ENCODE measurements at regions not wholly inside any gene's neighbourhood (a gene's known extent, or its start where the extent isn't known, plus 50 kb on each side); places are given as distances from the start of the nearest gene placed in this dataset.

DNA sequence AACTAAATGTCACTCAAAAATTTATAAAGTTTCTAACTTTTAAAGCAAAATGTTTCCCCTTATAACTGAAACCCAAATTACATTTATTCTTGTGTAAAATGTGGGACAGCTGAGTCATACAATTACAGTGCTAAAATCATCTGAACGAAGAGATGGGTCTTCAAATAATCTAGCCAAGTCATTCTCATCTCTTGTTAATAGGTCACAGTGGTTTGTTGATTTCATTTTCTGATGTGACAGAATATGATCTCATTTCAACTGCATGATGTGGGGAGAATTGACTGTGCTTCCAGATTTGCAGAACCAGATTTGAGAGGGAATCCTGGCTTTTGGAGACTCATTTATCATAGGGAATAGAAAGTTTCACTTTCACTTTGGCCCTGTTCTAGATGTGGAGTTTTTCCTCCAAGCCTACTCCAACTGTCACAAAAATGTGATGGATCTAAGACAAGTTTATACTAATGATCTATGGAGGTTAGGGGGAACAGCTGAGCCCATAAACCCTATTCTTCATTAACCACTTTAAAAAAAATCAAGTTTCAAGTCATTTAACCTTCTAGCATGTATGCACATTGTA lies 685.0 kb downstream of the PDCD6IP start:
- TF ChIP-seq, protein P1, sequence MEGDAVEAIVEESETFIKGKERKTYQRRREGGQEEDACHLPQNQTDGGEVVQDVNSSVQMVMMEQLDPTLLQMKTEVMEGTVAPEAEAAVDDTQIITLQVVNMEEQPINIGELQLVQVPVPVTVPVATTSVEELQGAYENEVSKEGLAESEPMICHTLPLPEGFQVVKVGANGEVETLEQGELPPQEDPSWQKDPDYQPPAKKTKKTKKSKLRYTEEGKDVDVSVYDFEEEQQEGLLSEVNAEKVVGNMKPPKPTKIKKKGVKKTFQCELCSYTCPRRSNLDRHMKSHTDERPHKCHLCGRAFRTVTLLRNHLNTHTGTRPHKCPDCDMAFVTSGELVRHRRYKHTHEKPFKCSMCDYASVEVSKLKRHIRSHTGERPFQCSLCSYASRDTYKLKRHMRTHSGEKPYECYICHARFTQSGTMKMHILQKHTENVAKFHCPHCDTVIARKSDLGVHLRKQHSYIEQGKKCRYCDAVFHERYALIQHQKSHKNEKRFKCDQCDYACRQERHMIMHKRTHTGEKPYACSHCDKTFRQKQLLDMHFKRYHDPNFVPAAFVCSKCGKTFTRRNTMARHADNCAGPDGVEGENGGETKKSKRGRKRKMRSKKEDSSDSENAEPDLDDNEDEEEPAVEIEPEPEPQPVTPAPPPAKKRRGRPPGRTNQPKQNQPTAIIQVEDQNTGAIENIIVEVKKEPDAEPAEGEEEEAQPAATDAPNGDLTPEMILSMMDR (optimal IDR thresholded peaks at IDR 0.05 in 1 of 3, IDR thresholded peaks at IDR 0.05 in 1 of 3, conservative IDR thresholded peaks at IDR 0.05 in 1 of 3; ENCODE audit: extremely low read depth in 1 of 3, insufficient read depth in 2 of 3, low read length in 3 of 3), result no peak
- TF ChIP-seq EZH2 (IDR thresholded peaks at IDR 0.05; ENCODE audit: low read length), result no peak

All from keratinocyte (primary cell).